ENCODE measurements at regions not wholly inside any gene's neighbourhood (a gene's known extent, or its start where the extent isn't known, plus 50 kb on each side); places are given as distances from the start of the nearest gene placed in this dataset.

- intact Hi-C loops (cut with micrococcal nuclease): no loop called here
These were observed 602.5 kb upstream of the SALL1 start for GRCh38 chr16:51753467-51754127.

GRCh38 chr16:51752438-51752995 is 601.4 kb upstream of the SALL1 start:
- intact Hi-C loops (cut with micrococcal nuclease): no loop called here

- intact Hi-C loops (cut with micrococcal nuclease): no loop called here
These were observed 596.3 kb upstream of the SALL1 start for GRCh38 chr16:51747329-51747728.

- intact Hi-C loops (cut with micrococcal nuclease): no loop called here
These were observed 583.1 kb upstream of the SALL1 start for GRCh38 chr16:51734220-51734619.

GRCh38 chr16:51733181-51733580 is 582.1 kb upstream of the SALL1 start:
- intact Hi-C loops (cut with micrococcal nuclease): no loop called here

- intact Hi-C loops (cut with micrococcal nuclease): no loop called here
These were observed 580.1 kb upstream of the SALL1 start for GRCh38 chr16:51731160-51731559.

GRCh38 chr16:51723036-51723724 is 572.1 kb upstream of the SALL1 start:
- intact Hi-C loops (cut with micrococcal nuclease): no loop called here

- intact Hi-C loops (cut with micrococcal nuclease): no loop called here
These were observed 571.4 kb upstream of the SALL1 start for GRCh38 chr16:51722467-51722866.

GRCh38 chr16:51719376-51719775 is 568.3 kb upstream of the SALL1 start:
- intact Hi-C loops (cut with micrococcal nuclease): no loop called here

GRCh38 chr16:51716195-51716594 is 565.1 kb upstream of the SALL1 start:
- intact Hi-C loops (cut with micrococcal nuclease): no loop called here

- intact Hi-C loops (cut with micrococcal nuclease): no loop called here
These were observed 562.4 kb upstream of the SALL1 start for GRCh38 chr16:51713502-51713901.

GRCh38 chr16:51710905-51711563 is 560.0 kb upstream of the SALL1 start:
- intact Hi-C loops (cut with micrococcal nuclease): no loop called here

- intact Hi-C loops (cut with micrococcal nuclease): no loop called here
These were observed 559.1 kb upstream of the SALL1 start for GRCh38 chr16:51710186-51710585.

GRCh38 chr16:51708861-51709260 is 557.8 kb upstream of the SALL1 start:
- intact Hi-C loops (cut with micrococcal nuclease): no loop called here

GRCh38 chr16:51707666-51708065 is 556.6 kb upstream of the SALL1 start:
- intact Hi-C loops (cut with micrococcal nuclease): no loop called here

GRCh38 chr16:51705142-51705541 is 554.1 kb upstream of the SALL1 start:
- intact Hi-C loops (cut with micrococcal nuclease): no loop called here

GRCh38 chr16:51701025-51701424 is 550.0 kb upstream of the SALL1 start:
- intact Hi-C loops (cut with micrococcal nuclease): no loop called here

- intact Hi-C loops (cut with micrococcal nuclease): no loop called here
These were observed 548.8 kb upstream of the SALL1 start for GRCh38 chr16:51699686-51700396.

- intact Hi-C loops (cut with micrococcal nuclease): no loop called here
These were observed 547.6 kb upstream of the SALL1 start for GRCh38 chr16:51698647-51699046.

GRCh38 chr16:51697454-51697853 is 546.4 kb upstream of the SALL1 start:
- intact Hi-C loops (cut with micrococcal nuclease): no loop called here

- intact Hi-C loops (cut with micrococcal nuclease): no loop called here
These were observed 545.3 kb upstream of the SALL1 start for GRCh38 chr16:51696376-51696775.

- intact Hi-C loops (cut with micrococcal nuclease): no loop called here
These were observed 540.0 kb upstream of the SALL1 start for GRCh38 chr16:51691109-51691508.

All from T-helper 1 cell treated with Interleukin-12 subunit alpha and Interleukin-12 subunit beta and Interleukin-4 antibody, amounts not matched to agents 30 ng/mL and 1 ng/mL, for 36 hours (primary cell).